Fibroblast of upper back skin (primary cell): ENCODE measurements at regions not wholly inside any gene's neighbourhood (a gene's known extent, or its start where the extent isn't known, plus 50 kb on each side); places are given as distances from the start of the nearest gene placed in this dataset.
"Not testable (repeated sequence)": the region's sequence is repeated elsewhere in the genome, so short reads cannot be mapped to it uniquely, and the experiment has no call there.

ENCODE experiments used
- DNase-seq: peaks from one replicate; pipeline ENCODE4 v3.0.0-alpha.2; 2013

DNA sequence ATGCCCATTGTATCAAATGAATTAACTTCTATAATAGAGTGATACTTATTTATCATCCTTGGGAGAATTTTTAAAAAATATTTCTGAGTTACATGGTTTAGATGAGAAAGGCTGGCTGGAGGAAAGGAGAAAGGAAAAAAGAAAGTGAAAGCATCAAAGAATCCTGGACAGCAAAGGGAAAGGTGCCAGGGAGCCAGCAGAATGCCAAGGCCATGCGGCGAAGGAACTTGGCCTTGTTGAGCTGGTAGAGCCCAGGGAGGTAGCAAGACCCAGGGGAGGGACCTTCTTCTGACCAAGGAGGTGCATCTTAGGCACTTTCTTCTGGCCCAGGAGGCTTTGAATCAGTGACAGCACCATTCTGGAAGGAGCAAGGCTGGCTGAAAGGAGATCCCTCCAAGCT, 240.5 kb downstream of the ENC1 start:
- DNase-seq: no peak

DNA sequence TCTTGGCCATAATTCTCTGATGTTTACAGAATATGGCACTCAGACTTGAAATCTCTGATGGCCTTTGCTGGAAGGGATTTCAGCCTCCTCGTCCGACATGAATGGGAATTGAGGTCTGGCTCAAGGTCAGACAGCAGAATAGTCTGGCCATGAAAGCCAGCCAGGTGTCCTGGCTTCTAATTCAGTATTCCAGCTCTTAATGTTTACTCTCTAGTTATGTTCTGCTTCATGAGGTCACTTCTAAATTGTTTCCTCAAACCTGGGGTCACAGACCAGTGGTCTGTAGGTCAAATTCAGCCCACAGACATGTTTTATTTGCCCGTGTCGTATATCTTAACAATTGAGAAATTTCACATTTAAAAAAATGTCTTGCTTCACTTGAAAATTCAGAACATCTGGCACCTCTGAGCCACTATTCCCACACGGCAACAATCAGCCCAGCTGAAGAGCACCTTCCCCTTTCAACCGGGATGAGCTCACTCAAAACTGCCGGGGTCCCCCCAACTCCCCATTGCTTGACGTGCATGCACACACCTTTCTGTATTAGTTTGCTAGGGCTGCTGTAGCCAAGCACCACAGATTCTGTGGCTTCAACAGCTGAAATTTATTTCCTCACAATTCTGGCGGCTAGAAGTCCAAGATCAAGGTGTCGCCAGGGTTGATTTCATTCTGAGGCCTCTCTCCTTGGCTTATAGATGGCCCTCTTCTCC, 243.5 kb downstream of the ENC1 start:
- DNase-seq: peak; percentile 27

DNA sequence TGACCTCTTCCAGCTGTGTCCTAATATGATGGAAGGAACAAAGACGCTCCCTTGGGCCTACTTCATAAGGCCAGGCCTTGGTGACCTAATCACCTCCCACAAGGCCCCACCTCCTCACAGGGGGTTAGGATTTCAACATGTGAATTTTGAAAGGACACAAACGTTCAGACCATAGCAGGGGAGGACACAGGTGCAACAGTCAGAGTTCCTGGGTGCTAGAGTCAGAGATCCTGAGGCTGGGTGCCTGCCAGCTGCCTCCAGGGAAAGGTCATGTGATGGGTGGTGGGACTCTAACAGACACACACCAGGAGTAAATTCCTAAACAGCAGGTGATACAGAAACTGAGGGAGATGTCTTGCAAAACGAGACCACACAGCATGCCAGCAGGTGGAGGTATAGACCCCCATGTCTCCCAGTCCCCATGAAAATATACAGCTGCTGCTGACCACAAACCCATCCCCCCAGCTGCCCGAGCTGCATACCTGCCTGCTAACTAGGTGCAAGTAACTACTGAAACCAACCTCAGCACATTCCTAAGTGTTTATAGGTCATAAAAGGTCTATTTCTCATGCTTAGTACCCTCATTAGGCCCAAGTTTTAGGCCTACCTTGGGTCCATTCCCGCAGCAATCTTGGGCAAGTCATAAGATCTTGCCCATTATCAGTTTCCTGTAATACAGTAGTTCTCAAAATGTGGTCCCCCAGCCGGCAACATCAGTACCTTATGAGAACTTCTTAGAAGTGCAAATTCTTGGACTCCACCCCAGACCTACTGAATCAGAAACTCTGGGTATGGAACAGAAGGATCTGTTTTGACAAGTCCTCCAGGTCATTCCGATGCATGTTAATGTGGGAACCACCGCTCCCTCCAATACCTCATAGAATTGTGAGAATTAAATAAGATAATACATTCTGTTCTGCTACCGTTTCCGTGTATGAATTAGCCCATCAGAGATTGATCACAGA, 245.3 kb downstream of the ENC1 start:
- no peak for DNase-seq

DNA sequence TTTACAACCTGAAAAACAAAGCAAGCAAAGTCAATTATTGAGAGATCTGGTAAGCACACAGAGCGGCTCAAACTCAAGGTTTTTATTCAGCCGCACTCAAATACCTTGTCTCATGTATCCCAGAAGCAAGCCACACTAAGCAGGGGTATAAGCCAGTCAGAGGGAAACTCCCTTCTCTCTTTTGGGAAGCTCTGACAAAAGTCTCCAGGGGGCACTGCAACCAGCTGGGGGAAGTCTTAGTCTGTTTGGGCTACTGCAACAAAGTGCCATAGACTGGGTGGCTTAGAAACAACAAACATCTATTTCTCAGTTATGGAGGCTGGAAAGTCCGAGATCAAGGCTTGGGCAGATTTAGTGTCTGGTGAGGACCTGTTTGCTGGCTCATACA, 246.0 kb downstream of the ENC1 start:
- no peak for DNase-seq

DNA sequence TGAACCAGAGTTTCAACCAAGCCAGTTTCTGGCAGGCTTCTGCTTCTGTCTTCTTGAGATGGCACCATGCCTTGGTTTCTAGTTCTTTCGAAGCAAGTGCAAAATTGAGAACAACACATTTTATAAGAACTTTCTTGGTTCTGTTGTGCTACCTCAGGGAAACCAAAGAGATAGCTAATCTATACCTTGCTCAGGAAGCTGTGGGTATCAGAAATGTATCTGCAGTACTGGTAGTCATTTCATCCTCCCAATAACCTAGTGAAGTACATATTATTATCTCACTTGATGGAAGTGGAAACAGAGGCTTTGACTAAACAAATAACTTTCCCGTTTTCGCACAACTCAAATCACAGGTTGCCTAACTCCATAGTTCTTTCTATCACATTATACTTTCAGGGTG, 246.6 kb downstream of the ENC1 start:
- DNase-seq: no peak

DNA sequence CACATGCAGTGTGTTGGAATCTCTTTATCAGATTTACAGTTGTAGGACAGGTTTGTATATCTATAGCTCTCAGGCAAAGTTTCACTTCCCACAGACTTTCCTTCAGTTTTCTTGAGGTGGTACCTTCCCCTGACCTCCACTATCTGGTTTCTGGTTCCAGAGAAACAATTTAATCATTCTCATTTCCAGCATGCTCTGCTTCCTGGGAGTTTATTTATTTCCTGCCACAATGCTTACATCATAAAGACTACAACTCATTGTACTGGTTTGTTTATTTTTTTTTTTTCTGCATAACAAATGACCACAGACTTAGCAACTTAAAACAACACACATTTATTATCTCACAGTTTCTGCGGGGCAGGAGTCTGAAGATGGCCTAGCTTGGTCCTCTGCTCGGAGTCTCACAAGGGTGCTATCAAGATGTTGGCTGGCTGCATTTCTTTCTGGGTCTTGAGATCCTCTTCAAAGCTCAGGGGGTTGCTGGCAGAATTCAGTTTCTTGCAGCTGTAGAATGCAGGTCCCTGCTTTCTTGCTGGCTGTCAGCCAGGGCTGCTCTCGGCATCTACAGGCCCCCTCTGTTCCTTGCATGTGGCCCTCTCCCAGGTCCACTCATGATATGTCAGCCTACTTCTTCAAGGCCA, 247.7 kb downstream of the ENC1 start:
- DNase-seq: no peak

DNA sequence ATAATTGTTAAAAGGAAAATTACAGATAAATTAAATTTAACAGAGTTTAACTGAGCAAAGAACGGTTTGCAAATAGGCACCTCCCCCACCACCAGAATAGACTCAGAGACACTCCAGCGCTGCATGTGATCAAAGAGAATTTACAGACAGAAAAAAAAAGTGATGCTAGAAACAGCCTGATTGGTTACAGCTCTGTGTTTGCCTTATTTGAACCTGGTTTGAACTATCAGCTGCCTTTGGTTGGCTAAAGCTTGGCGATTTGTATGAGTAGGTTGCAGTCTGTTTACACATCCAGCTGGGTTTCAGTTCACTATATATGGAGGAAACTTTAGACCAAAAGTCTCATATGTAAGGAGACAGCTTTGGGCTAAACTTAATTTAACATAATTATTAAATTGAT, 249.1 kb downstream of the ENC1 start:
- DNase-seq: no peak

DNA sequence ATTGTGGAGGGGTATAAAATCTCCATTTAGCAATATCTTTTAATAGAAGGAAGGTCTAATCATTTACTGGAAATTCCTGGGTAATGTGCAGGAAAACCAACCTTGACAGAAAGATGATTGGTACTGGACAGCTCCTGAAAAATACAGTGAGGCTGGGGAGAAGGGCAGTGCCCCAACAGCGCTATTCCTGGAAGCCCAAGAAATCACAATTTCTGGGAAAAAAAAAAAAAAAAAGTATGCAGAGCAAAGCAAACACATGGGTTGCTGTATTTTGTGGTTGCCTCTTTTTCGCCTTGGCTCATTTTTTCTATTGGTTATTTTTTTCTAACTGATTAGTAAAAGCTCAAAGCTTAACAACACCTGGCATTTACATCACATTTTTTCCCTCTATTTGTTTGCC, 249.7 kb downstream of the ENC1 start:
- no peak for DNase-seq

DNA sequence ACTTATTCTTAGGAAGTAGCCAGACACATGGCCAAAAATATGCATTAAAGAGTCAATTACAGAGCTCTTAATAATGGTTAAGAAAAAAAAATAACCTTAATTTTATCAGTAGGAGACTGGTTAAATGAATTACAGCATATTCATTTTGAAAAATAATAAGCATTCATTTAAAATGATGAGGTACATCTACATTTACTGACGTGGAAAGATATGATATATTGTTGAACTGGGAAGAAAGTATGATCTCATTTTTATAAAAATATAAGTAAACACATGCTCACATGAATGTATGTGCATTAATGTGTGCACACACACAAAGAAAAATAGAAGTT, 250.3 kb downstream of the ENC1 start:
- DNase-seq: no peak

DNA sequence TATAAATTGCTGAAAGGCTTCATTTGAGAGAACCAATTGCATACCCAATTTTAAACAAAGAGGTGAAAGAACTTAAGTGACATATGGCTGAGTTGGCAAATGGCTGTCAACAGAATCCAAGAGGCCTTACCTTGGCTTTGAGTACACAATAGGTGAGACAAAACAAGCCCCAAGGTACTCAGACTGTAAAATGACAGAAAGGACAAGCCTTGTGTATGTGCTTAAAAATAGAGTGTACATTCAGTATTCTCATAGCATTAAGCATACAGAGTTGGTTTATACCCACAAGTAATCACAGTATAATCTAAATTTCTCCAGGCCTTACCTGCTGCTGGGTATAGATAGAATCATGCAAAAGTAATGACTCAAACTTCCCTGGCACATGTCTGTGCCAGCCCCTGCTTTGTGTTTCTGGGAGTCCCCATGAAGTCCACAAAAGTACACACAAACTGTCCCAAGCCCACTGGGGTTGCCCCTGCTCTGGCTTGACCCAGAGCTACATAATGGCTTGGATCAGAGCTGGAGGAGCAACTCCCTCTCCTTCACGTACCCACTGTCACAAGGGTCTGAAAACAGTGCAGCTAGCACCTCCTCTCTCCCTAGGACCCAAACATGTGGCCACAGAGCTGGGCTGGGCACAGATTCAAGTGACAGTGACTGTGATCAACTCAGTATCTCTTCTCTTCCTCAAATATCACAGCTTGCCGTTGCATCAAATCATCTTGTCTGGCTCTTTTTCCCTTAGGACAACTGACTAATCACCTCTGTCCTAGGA, 250.8 kb downstream of the ENC1 start:
- no peak for DNase-seq

DNA sequence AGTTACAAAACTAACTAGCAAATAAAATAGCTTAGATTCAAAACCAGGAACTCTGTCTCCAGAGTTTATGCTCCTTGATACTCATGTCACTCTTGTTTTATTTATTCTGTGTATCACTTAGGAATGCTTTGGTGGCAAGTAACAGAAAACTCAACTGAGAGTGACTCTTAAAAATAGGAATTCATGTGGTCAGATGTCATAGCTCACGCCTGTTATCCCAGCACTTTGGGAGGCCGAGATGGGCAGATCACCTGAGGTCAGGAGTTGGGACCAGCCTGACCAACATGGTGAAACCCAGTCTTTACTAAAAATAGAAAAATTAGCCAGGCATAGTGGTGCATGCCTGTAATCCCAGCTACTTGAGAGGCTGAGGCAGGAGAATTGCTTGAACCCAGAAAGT, 252.1 kb downstream of the ENC1 start:
- DNase-seq: not testable (repeated sequence)

DNA sequence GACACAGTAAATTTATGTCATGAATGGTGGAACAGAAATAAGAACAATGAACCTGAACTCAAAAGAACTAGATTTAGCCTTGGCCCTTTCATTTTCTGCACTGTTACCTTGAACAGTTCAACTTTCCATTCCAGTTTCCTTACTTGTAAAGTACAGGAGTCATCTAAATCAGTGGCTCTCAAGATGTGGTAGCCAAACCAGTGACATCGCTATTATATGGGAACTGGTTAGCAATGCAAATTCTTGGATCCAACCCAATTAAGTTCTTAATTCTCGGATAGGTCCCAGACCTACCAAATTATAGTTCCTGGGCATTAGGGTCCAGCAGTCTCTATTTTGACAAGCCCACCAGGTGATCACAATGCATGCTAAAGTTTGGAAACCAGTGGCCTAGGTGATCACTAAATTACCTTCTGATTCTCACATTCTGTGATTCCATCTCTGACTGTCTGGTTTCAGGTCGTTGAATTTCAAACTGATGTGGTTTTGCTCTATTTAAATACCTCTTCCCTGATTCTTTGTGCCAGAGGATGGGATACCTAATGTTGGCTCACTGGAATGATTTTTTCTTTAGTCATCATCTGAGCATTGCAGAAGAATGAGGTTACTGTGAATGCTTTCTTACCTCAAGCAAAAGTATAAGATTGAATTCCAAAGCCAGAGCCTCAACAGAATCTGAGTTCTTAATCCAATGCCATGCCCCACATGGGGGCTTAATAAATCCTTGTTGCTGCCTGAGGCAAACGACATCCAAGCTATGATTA, 253.8 kb downstream of the ENC1 start:
- peak; percentile 89 for DNase-seq

DNA sequence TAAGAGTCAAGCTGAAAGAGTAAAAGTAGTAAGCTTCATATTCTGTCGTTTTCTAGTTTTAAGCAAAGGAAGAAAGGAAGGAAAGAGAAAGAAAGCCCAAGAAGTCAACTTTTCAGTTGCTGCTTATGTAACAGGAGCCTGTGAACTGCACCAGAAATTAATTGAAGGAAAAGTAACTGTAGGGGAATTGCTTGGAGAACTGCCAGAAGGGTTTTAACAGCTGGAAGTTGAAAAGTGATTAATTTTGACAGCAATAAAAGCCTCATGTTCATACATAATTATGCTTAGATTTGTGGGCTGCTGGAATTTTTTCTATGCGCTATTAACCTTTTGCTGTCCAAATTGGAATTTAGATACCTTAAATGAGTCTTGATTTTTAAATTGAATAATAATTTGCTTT, 255.7 kb downstream of the ENC1 start:
- peak; percentile 80 for DNase-seq

DNA sequence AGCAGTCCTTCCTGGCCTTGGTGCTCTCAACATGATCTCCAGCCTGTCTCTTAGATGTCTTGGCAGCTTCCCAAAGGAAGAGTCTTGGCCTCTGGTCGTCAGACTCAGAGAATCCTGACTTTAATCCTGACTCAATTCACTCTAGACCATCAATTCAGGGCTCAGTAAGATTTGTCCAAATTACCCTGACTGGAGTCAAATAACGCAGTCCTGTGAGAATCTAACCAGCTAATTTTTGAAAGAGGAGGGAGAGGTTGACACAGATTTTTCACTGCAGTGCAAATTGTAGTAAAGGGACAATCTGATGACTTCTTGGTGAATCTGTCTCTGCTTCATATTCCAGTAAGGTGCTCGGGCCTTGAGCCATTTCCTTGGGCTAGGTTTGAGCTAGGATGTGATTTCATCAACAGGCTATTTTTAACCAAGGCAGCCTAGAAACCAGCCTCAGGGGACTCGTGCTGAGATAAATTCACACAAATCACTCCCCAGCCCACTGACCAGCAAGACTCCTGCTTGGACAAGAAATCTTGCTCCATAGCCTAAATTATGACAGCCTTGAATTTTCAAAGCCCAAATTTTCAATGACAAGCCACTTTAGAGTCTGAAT, 257.4 kb downstream of the ENC1 start:
- DNase-seq: peak; percentile 92

DNA sequence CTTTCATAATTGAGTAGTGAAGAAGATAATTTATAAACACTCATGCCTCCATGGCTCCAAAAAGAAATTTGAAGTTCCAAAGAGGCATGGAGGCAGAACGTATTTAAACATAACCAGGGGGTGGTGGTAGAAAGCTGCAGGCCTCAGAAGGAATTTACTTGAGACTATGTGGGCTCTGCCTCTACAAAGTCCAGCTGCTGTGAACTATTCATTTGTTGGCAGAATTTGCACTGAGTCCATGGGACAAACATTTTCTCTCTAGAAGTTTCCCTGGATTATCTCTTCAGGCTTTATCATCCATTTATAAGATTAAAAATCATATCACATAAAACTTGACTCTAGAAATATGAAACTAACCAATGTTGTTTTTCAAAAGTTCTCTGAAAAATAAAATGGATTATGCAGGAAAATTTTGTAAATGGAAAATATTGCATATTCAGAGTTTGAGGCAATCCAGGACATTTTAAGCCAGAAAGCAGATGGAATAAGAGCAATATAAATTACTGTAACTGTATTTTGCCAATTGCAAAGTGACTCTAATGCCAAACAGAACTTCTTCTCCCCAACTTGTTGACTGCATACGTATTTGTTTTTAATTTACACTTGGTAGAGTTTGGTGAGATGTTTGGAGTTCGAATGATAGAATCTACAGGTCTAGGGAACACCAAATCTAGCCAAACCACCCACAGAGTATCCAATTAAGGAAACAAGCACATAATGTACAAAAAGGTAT, 258.2 kb downstream of the ENC1 start:
- no peak for DNase-seq

DNA sequence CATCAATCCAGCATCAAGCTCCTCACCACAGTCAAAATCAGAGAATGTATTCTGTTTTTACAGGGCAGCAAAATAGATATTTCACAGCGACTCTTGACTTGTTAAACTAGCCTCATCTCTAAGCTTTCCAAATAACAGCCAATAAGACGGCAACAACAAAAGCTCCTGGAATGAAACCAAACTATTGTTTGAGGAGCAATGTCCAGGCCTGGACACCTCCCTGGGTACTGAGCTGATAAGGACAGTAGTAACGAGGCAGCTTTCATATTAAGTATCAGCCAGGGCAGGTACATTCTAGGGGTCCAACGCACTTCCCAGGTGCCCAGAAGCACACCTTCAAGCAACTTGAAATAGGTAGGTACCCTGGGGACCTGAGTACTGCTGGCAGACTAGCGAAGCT, 260.3 kb downstream of the ENC1 start:
- DNase-seq: no peak

DNA sequence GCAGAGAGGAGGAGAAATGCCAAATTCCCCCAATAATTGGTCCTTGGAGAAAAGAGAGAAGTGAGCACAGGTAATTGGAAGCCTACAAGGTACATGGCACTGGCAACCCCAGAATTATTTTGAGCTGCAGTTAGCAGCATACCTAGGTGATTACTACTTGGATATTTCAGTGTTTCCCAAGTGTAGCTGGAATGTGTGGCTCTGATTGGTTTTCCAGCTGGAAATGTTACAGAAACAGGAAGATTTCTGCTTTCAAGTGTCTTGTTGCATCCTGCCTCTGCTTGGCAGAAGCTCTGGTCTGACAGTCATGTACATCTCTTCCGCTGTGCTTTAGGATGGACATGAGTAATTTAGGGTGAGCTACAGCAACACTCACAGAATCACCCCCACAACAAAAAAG, 262.1 kb downstream of the ENC1 start:
- peak; percentile 84 for DNase-seq

DNA sequence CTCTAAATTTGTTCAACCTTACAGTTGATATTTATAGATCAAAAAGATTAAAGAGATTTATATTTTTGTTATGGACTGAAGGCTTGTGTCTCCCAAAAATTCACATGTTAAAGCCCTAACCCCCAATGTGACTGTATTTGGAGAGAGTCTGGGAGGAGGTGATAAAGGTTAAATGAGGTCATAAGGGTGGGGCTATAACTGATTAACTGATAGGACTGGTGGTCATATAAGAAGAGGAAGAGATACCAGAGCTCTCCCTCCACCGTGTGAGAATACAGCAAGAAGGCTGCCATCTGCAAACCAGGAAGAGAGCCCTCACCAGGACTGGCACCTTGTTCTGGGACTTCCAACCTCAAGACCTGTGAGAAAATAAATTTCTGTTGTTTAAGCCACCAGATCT, 264.3 kb downstream of the ENC1 start:
- no peak for DNase-seq

DNA sequence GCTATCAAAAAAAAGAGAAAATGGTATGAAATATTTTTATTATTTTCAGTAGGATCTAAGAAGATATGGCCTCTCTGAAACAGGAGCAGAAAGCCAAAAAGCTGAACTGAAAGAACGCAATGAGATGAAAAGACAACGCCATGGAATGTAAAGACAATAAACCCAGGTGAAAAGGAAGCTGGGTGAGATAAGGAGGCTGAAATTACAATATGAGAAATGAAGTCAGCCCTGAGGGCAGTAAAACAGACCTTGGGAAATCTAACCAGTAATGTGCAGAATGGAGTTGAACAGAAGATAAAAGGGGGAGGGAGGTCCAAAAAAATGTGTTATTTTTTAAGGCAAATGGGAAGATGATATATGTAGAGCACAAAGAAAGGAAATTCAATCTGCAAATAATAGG, 265.3 kb downstream of the ENC1 start:
- DNase-seq: no peak

DNA sequence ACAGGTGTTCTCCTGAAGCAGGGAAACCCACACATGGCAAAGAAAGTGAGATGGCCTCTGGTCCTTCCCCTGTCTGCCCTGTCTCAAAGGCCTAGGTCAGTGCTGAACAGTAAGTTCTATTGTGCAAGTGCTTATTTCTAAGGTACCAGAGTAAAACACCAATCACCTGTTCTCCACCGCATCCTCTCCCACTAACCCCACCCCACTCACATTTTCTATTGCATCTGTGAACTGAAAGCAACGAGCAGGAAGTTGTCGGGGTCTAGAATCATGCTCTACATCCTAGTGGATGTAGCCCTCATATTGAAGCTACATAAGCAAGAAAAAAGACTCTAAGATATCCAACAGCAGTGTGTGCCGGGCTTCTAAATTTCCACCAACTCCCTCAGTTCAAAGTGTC, 265.9 kb downstream of the ENC1 start:
- no peak for DNase-seq

DNA sequence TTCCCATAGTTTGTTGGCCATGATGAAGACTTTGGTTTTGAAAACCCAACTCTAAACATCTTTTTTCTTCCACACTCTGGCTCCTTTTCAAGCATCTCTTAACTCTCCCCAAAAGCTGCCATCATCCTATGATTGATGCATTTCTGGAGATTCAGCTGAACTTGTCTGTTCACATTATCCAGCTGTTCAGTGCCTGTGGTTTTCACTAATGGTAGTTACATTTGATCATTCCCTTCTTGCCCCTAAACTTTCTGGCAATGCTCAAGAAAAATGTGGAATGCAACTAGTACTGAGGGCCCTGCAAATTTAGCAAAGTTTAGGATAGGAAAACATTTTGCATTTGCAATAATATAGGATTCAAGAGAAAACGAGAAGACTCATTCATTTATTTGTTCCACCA, 267.5 kb downstream of the ENC1 start:
- peak; percentile 88 for DNase-seq
